ENCODE measurements at regions not wholly inside any gene's neighbourhood (a gene's known extent, or its start where the extent isn't known, plus 50 kb on each side); places are given as distances from the start of the nearest gene placed in this dataset.

- in situ Hi-C loops (cut with MboI; ENCODE audit: low sequenced_read_pairs): no loop called here
- no peak for ATAC-seq (ENCODE audit: low read depth)
Measured at GRCh38 chr5:128869970-128870369, 95.3 kb upstream of the SLC27A6 start.

More at GRCh38 chr5:128869970-128870369, 95.3 kb upstream of the SLC27A6 start:
- H3K9me3 ChIP-seq (ENCODE audit: control insufficient read depth, insufficient read depth, low read length): no peaks in the 10 kb centered on the region
- H3K27me3 ChIP-seq (ENCODE audit: control insufficient read depth, insufficient read depth, low read length): no peaks in the 10 kb centered on the region
- H3K9ac ChIP-seq (ENCODE audit: low read depth, low read length): no peak overlapping the region
- ChIA-PET CTCF (no interaction called here), POLR2A (ENCODE audit: unreplicated experiment) (no interaction called here)
- no peak overlapping the region for H2AK9ac ChIP-seq (replicated peaks; ENCODE audit: low read depth, low read length, poor library complexity)
- no peak overlapping the region for H3K4me2 ChIP-seq (ENCODE audit: low read depth, low read length)
- H4K8ac ChIP-seq (ENCODE audit: low read depth in 2 of 2, low read length in 2 of 2): no peak overlapping the region
- no peak overlapping the region for H4K5ac ChIP-seq (ENCODE audit: low read depth, low read length)
- DNase-seq: no peak
- no peak overlapping the region for H2BK5ac ChIP-seq (ENCODE audit: low read depth, low read length, poor library complexity, severe bottlenecking)
- no peak overlapping the region for H4K91ac ChIP-seq (ENCODE audit: insufficient read depth, low read depth, low read length)
- no peak overlapping the region for H3K27ac ChIP-seq (ENCODE audit: insufficient read depth, low read length)
- no peak overlapping the region for H3K23ac ChIP-seq (ENCODE audit: low read depth, low read length)
- no peaks in the 10 kb centered on the region for H3K79me1 ChIP-seq (ENCODE audit: low read depth in 1 of 2, low read length in 2 of 2)
- H3K56ac ChIP-seq (ENCODE audit: extremely low read depth, insufficient read depth, low read length): no peak overlapping the region
- no peak overlapping the region for H2BK120ac ChIP-seq (ENCODE audit: low read depth, low read length)
- no peaks in the 10 kb centered on the region for H3K4me1 ChIP-seq (ENCODE audit: control insufficient read depth, insufficient read depth, low read length)
- no peak overlapping the region for H2AFZ ChIP-seq (replicated peaks; ENCODE audit: low read length, poor library complexity)
- TF ChIP-seq MAFK (IDR thresholded peaks at IDR 0.05; ENCODE audit: low read depth, low read length): no peak
- TF ChIP-seq RCOR1 (IDR thresholded peaks at IDR 0.05; ENCODE audit: insufficient replicate concordance, low read length): no peak
- no peak for TF ChIP-seq RAD21 (IDR thresholded peaks at IDR 0.05; ENCODE audit: low read length)
- TF ChIP-seq CHD1 (IDR thresholded peaks at IDR 0.05; ENCODE audit: low read depth, low read length): no peak
- no peak for TF ChIP-seq FOS (IDR thresholded peaks at IDR 0.05; ENCODE audit: low read depth, low read length)
- no peak for TF ChIP-seq NFE2L2 (IDR thresholded peaks at IDR 0.05; ENCODE audit: low read depth, low read length)
- TF ChIP-seq POLR2A (IDR thresholded peaks at IDR 0.05; ENCODE audit: low read depth, low read length): no peak
- TF ChIP-seq ELK1 (IDR thresholded peaks at IDR 0.05; ENCODE audit: borderline replicate concordance, low read depth, low read length): no peak
- BruUV-seq (replicated peaks): no TSS peak
- no CpG with 5 or more reads among the region's 1 CpG for WGBS, 2 experiments (ENCODE audit: extremely low coverage in 2 of 2, insufficient read length in 1 of 2)
- no peak overlapping the region for H2AK5ac ChIP-seq (ENCODE audit: low read depth, low read length)
- no peaks in the 10 kb centered on the region for H3K9me1 ChIP-seq (ENCODE audit: insufficient read depth, low read length)
- H3K18ac ChIP-seq (ENCODE audit: low read depth, low read length): no peak overlapping the region
- H2BK20ac ChIP-seq (ENCODE audit: low read depth, low read length): no peak overlapping the region
- intact Hi-C loops (cut with micrococcal nuclease): no loop called here
- no peaks in the 10 kb centered on the region for H3K36me3 ChIP-seq (ENCODE audit: control insufficient read depth, insufficient read depth, low read length)
- dilution Hi-C loops (cut with HindIII; ENCODE audit: low sequenced_read_pairs, unreplicated experiment): no loop called here
- H4K20me1 ChIP-seq (ENCODE audit: insufficient read depth, low read length): no peaks in the 10 kb centered on the region
- H3K4ac ChIP-seq (ENCODE audit: low read depth, low read length): no peak overlapping the region
- H2BK15ac ChIP-seq (ENCODE audit: low read depth, low read length): no peak overlapping the region
- H3K4me3 ChIP-seq (ENCODE audit: insufficient read depth, low read depth, low read length): no peak overlapping the region
- H3K14ac ChIP-seq (replicated peaks; ENCODE audit: low read depth, low read length): no peak overlapping the region
